Activated T-cell treated with anti-CD3 and anti-CD28 coated beads, Interleukin-2, amount 50 U/mL, for 4 hours (primary cell): ENCODE measurements at regions not wholly inside any gene's neighbourhood (a gene's known extent, or its start where the extent isn't known, plus 50 kb on each side); places are given as distances from the start of the nearest gene placed in this dataset.

Experiments used
- ATAC-seq, 2 donors: fragments of 200-7000 bp; cut with Tn5 transposase; one replicate each; pipeline ENCODE4 v1.10.0; 2021
- DNase-seq: peaks from one replicate; pipeline ENCODE4 v3.0.0-alpha.2; 2020
- H3K27me3 Mint-ChIP-seq: one replicate; pipeline ENCODE4 v1.8.0; 2021; ENCODE audit warnings: low read depth, mixed read lengths
- H3K36me3 Mint-ChIP-seq: one replicate; pipeline ENCODE4 v1.8.0; 2022; ENCODE audit warnings: mixed read lengths; ENCODE audit not compliant: insufficient read depth
- H3K4me1 Mint-ChIP-seq: one replicate; pipeline ENCODE4 v1.8.0; 2021; ENCODE audit warnings: low read depth, mixed read lengths
- H3K4me3 Mint-ChIP-seq: one replicate; pipeline ENCODE4 v1.8.0; 2021; ENCODE audit warnings: mild to moderate bottlenecking, moderate library complexity, mixed read lengths
- H3K9me3 Mint-ChIP-seq: one replicate; pipeline ENCODE4 v1.8.0; 2021; ENCODE audit warnings: mixed read lengths

DNA sequence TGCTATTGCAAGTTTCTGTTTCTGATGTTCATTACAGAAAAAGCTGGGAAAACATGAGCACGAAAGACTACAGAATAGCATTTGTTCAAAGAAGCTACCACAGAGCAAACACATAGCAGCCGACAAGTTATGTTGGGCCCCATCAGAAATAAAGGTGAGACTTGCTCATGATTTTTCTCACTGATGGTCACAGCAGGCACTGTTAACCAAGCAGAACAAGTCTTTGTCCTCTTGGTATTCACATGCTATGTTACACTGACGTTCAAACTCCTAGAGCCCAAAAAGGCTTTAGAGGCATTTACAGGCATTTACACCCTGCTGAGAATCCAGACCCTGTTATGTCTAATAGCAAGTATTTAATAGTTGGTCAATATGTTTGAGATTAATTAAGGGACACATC, 235.0 kb upstream of the HNMT start:
- Mint-ChIP-seq H3K4me1 (no peaks in the 10 kb centered on the region), H3K27me3 (no peaks in the 10 kb centered on the region), H3K4me3 (no peak overlapping the region)

DNA sequence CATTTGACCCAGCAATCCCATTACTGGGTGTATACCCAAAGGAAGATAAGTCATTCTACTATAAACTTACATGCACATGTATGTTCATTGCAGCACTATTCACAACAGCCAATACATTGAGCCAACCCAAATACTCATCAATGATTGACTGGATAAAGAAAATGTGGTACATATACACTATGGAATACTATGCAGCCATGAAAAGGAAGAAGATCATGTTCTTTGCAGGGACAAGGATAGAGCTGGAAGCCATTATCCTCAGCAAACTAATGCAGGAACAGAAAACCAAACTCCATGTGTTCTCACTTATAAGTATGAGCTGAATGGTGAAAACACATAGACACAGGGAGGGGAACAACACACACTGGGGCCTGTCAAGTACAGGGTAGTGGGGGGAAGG, 226.7 kb upstream of the HNMT start:
- no peaks in the 10 kb centered on the region for H3K27me3 Mint-ChIP-seq
- H3K36me3 Mint-ChIP-seq: no peaks in the 10 kb centered on the region
- H3K4me1 Mint-ChIP-seq: no peaks in the 10 kb centered on the region
- ATAC-seq (no peak), DNase-seq (no peak)
- H3K9me3 Mint-ChIP-seq: peaks cover 11% of the 10 kb centered on the region
- no peak overlapping the region for H3K4me3 Mint-ChIP-seq

More for the DNA sequence above, 235.0 kb upstream of the HNMT start:
- DNase-seq (no peak), ATAC-seq (no peak)
- H3K36me3 Mint-ChIP-seq: no peaks in the 10 kb centered on the region
- peaks cover 11% of the 10 kb centered on the region for H3K9me3 Mint-ChIP-seq

DNA sequence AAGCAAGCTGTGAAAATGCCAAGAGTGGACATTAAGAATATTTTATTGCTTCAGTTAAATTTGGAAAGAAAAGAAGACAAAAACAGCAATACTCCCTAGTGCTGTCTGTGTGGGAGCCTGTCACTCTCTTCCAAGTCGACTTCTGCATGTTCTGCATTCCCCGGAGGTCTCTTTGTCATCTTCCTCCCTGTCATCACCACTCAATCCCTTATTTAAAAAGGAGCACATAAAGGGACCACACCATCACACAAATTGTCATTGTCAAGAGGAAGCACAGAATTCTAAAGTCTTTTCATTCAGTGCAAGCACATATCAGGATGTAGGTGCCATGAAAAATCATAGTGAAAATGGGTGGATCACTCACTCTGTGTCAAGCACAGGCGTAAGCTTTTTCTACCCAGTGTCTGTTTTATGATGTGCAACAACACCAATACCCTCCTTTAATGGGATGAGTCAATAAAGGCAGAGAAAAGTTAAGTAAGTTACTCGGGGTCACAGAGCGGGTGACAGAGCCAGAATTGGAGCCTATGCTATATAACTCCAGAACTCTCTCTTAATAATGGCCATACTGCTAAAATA, 222.4 kb upstream of the HNMT start:
- Mint-ChIP-seq H3K9me3 (peaks cover 5% of the 10 kb centered on the region), H3K4me1 (no peaks in the 10 kb centered on the region), H3K4me3 (no peak overlapping the region), H3K27me3 (no peaks in the 10 kb centered on the region), H3K36me3 (no peaks in the 10 kb centered on the region)
- DNase-seq (no peak), ATAC-seq (no peak)

DNA sequence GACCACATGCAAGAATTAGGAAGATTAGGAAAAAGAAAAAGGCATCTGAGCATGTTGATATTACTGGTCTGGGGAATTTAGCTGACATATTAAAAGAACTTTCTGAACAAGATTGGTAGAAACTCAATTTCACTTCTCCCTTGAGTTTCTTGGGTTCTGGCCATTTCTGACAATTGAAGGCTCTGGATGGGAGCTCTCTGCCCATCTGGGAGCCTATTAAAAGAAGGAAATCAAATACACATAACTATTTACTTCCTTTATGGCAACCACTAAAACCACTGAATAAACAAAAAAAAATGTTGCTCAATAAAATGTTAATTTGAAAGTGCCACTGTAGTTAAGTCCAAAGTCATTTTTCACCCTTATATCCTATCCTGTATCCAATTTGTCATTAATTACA, 216.8 kb upstream of the HNMT start:
- Mint-ChIP-seq H3K36me3 (no peaks in the 10 kb centered on the region), H3K4me1 (no peaks in the 10 kb centered on the region), H3K27me3 (no peaks in the 10 kb centered on the region), H3K9me3 (no peaks in the 10 kb centered on the region), H3K4me3 (no peak overlapping the region)
- no peak for DNase-seq
- no peak for ATAC-seq

DNA sequence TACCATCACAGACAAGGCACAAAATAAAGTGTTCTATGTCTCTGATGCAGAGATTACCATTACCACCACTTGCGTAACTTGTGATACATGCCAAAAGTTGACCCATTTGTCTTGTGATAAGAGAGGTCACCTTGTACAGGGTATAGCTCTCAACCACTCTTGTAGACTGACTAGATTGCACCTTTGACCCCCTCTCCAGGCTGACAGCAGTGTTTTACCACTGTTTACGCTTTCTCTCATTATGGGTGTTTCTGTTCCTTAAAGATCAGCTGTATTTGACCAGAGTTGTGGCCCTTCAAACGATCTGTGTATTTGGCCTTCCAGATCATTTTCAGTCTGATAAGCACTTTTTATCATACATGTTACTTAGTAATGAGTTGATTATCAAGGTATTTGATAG, 215.7 kb upstream of the HNMT start:
- no peaks in the 10 kb centered on the region for H3K9me3 Mint-ChIP-seq
- no peaks in the 10 kb centered on the region for H3K36me3 Mint-ChIP-seq
- H3K27me3 Mint-ChIP-seq: no peaks in the 10 kb centered on the region
- no peak for DNase-seq
- H3K4me3 Mint-ChIP-seq: no peak overlapping the region
- ATAC-seq: no peak
- H3K4me1 Mint-ChIP-seq: no peaks in the 10 kb centered on the region

DNA sequence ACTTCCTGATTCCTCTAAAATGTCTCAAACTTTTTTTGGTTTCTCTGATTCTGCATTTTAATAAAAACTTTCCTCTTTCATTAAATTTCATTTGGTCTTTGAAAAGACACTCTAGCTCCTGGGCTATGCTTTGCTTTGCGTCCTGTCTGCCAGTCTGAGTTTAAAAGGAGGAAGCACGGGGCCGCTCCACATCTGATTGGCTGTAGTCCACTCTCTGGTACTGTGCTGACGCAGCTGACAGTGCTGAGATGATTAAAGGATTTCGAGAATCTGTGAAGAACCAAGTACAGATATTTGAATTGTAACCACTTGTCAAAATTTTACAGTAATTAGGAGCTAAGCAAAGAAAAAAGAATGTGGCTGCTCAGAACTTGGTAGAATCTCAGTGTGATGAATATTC, 199.6 kb upstream of the HNMT start:
- Mint-ChIP-seq H3K4me3 (no peak overlapping the region), H3K4me1 (no peaks in the 10 kb centered on the region)

DNA sequence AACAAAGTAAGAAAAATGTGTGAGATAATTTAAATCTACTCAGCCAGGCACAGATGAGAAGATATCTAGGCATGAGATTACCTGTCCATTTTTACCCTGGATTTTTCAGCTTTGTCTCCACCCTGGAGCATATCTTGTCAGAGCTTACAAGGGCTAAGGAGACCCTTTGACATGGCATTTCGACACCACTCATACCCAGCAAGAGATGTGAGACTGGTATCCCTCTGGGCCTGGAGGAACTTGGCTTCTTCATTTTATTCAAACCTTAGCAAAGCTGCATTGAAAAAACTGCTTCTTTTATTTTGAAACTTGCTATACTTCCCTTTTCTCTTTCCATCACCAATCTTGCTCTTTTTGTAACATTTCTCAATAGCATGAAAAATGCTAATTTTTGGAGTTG, 194.9 kb upstream of the HNMT start:
- no peaks in the 10 kb centered on the region for H3K4me1 Mint-ChIP-seq

More for the DNA sequence above, 199.6 kb upstream of the HNMT start:
- DNase-seq: no peak
- Mint-ChIP-seq H3K36me3 (no peaks in the 10 kb centered on the region), H3K9me3 (peaks cover 3% of the 10 kb centered on the region), H3K27me3 (no peaks in the 10 kb centered on the region)
- no peak for ATAC-seq

DNA sequence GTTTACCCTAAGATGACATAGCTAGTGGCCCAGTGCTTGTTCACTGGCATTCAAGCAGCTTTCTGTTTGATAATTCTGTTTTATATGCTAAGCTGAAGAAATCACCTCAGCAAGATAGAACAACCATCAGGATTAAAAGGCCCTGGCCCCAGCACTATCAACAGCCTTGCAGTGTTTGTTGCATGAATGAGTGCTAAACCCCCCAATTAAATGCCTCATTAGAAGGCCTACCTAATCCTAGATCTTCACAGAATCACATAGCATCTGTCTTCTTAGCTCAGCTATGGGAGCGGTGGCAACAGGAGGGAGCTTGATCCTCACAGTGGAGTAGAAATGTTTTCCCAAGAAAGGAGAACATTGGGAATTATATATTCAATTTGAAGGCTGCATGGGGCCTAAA, 194.1 kb upstream of the HNMT start:
- H3K27me3 Mint-ChIP-seq: no peaks in the 10 kb centered on the region
- H3K4me1 Mint-ChIP-seq: no peaks in the 10 kb centered on the region
- no peak for DNase-seq
- ATAC-seq: no peak
- no peak overlapping the region for H3K4me3 Mint-ChIP-seq
- no peaks in the 10 kb centered on the region for H3K36me3 Mint-ChIP-seq
- H3K9me3 Mint-ChIP-seq: no peaks in the 10 kb centered on the region

More for the DNA sequence above, 194.9 kb upstream of the HNMT start:
- H3K27me3 Mint-ChIP-seq: no peaks in the 10 kb centered on the region
- H3K4me3 Mint-ChIP-seq: no peak overlapping the region
- H3K9me3 Mint-ChIP-seq: no peaks in the 10 kb centered on the region
- no peak for DNase-seq
- H3K36me3 Mint-ChIP-seq: no peaks in the 10 kb centered on the region
- no peak for ATAC-seq

DNA sequence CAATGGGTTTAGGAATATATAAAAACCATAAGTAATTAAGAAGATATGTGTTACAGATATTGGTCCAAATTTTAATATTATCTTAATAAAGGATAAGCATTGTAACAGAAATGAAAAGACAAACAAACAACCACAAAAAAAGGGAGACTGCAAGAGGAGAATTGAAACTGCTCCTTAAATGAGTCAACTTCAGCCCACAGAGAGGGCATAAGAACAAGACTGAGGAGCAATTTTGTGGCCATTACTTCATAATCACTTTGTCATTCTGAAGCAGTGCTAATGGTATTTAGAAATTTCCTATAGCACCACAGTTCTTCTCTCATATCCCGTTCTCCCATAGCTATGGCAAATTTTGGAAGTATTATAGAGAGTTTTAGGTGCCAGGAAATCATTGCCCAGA, 193.2 kb upstream of the HNMT start:
- no peak for DNase-seq
- no peak for ATAC-seq

DNA sequence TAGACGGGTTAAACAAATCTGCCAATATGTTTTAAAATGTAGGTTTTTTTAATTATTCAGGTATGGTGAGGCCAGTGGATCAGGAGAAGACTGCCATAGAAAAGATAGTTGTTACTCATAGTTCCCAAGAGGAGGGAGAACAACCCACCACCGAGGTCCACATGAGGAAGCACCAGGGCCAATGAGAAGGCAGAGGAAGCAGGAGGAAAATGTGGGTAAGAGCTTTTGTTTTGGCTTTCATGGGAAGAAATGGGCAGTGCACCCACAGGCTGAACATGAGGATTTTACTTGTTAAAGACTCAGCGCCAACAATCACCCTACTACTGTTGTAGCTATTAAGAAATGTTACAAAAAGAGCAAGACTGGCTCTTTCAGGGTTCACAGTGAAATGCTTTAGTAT, 191.8 kb upstream of the HNMT start:
- Mint-ChIP-seq H3K9me3 (no peaks in the 10 kb centered on the region), H3K4me3 (no peak overlapping the region), H3K4me1 (no peaks in the 10 kb centered on the region), H3K27me3 (peaks cover 2% of the 10 kb centered on the region), H3K36me3 (no peaks in the 10 kb centered on the region)
- DNase-seq (no peak), ATAC-seq (no peak)

More for the DNA sequence above, 193.2 kb upstream of the HNMT start:
- H3K4me3 Mint-ChIP-seq: no peak overlapping the region
- no peaks in the 10 kb centered on the region for H3K4me1 Mint-ChIP-seq
- H3K9me3 Mint-ChIP-seq: no peaks in the 10 kb centered on the region
- no peaks in the 10 kb centered on the region for H3K36me3 Mint-ChIP-seq
- H3K27me3 Mint-ChIP-seq: peaks cover 2% of the 10 kb centered on the region

DNA sequence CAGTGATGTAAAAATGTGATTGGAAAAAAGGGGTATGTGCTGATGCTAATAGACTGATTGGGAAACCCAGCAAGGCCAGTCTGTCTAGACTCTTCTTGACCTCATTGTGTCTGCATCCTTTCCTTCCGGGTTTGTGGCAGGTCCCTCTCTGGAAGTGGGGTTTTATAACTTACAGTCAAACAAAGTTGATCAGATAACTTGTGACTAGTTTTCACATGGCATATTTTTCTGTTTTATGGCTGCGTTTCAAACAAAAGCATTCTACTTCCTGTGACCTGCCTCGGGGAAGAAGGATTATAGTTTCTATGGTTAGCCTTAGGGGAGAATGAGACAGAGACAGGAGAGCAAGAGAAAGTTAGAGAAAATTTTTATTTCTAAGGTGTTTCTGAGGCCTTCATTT, 188.7 kb upstream of the HNMT start:
- Mint-ChIP-seq H3K4me1 (no peaks in the 10 kb centered on the region), H3K36me3 (no peaks in the 10 kb centered on the region), H3K9me3 (no peaks in the 10 kb centered on the region), H3K4me3 (no peak overlapping the region), H3K27me3 (peaks cover 2% of the 10 kb centered on the region)
- no peak for DNase-seq
- ATAC-seq: no peak

DNA sequence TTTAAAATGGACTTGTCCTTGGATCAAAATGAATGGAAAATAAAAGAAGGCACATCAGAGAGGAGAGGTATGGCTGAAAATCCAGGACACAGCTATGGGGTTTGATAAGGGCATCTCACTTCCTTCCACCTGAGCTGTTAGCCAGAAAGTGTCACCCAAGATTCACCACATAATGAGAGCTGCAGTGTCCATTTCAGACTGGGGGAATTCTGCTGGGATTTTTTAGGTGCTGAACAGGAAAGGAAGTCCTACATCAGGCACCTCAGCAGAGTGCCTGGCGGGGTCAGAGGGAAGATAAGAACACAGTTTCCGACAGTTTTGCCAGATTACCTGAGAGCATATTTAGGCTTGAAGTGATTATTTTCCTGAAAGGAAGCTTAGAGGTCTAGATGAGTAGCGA, 187.6 kb upstream of the HNMT start:
- Mint-ChIP-seq H3K4me1 (no peaks in the 10 kb centered on the region), H3K36me3 (no peaks in the 10 kb centered on the region), H3K27me3 (peaks cover 2% of the 10 kb centered on the region), H3K9me3 (no peaks in the 10 kb centered on the region), H3K4me3 (no peak overlapping the region)
- DNase-seq (no peak), ATAC-seq (no peak)

DNA sequence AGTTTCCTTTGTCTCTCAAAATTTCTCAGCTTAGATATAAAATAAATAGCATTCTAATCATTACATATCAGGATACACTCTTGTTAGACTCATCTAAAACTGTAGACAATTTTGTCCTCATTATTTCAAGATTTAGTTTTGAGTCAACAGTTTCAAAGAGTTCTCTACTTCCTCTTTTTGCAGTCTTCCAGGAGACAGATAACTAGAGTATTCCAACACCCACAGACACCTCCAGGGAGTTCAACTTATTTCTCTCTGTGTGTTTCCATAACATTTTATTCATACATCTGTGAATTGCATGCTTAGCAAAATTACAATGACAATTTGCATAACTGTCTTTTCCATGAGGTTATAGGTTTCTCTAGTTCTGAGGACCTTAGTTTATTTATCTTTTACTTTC, 166.6 kb upstream of the HNMT start:
- DNase-seq: no peak
- H3K9me3 Mint-ChIP-seq: peaks cover 9% of the 10 kb centered on the region
- H3K27me3 Mint-ChIP-seq: no peaks in the 10 kb centered on the region
- ATAC-seq: no peak
- no peaks in the 10 kb centered on the region for H3K4me1 Mint-ChIP-seq
- H3K36me3 Mint-ChIP-seq: no peaks in the 10 kb centered on the region
- H3K4me3 Mint-ChIP-seq: no peak overlapping the region

DNA sequence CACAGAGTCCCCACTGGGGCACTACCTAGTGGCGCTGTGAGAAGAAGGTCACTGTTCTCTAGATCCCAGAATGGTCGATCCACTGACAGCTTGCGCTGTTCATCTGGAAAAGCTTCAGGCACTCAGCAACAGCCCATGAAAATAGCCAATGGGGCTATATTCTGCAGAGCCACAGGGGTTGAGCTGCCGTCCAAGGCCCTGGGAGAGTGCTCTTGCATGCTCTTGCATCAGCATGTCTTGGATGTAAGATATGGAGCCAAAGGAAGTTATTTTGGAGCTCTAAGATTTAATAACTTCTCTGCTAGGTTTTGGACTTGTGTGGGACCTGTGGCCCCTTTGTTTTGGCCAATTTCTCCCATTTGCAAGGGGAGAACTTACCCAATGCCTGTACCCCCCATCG, 164.7 kb upstream of the HNMT start:
- DNase-seq (no peak), ATAC-seq (no peak)
- no peak overlapping the region for H3K4me3 Mint-ChIP-seq
- H3K9me3 Mint-ChIP-seq: peaks cover 9% of the 10 kb centered on the region
- H3K27me3 Mint-ChIP-seq: no peaks in the 10 kb centered on the region
- no peaks in the 10 kb centered on the region for H3K4me1 Mint-ChIP-seq
- H3K36me3 Mint-ChIP-seq: no peaks in the 10 kb centered on the region

DNA sequence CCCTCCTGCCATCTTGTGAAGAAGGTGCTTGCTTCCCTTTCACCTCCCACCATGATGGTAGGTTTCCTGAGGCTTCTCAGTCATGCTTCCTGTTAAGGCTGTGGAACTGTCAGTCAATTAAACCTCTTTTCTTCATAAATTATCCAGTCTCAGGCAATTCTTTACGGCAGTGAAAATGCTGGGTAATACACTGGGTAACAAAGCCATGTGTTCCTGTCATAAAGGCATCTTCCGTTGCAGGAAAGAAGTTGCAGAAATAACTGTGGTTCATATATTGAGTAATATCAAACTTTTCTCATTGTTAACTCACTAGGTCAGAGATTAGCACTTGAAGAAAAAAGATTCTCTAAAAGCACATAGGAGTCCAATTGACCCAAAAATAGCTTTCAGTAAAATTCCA, 163.9 kb upstream of the HNMT start:
- Mint-ChIP-seq H3K9me3 (peaks cover 5% of the 10 kb centered on the region), H3K4me1 (no peaks in the 10 kb centered on the region), H3K4me3 (no peak overlapping the region), H3K27me3 (no peaks in the 10 kb centered on the region), H3K36me3 (no peaks in the 10 kb centered on the region)
- DNase-seq: no peak
- no peak for ATAC-seq

DNA sequence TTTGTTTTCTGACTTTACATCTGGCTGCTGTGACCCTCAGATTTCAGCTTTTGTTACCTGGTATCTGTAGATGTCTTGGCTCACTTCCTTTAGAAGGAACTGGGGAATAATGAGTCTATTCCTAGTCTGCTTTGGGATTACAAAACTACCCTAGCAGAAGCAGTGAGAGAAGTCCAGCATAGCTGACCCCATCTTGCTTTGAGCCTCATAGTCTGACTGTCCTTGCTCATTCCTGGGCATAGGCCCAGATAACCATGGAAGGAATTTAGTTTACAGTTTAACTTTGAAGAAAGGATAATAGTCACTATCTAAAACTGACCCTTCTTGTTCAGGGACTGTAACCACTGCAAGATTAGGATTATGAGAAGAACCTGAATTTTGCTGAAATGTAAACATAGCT, 163.0 kb upstream of the HNMT start:
- peaks cover 7% of the 10 kb centered on the region for H3K9me3 Mint-ChIP-seq
- no peak overlapping the region for H3K4me3 Mint-ChIP-seq
- H3K27me3 Mint-ChIP-seq: no peaks in the 10 kb centered on the region
- H3K4me1 Mint-ChIP-seq: no peaks in the 10 kb centered on the region
- H3K36me3 Mint-ChIP-seq: no peaks in the 10 kb centered on the region
- no peak for DNase-seq
- no peak for ATAC-seq
